NCI-H1694 (cell line): ENCODE measurements at regions not wholly inside any gene's neighbourhood (a gene's known extent, or its start where the extent isn't known, plus 50 kb on each side); places are given as distances from the start of the nearest gene placed in this dataset.

Experiments
- DNase-seq: peaks from one replicate; lab custom pipeline; 2025; lab: John Stamatoyannopoulos, UW

GRCh38 chr16:51430716-51431369 lies 279.8 kb upstream of the SALL1 start:
- DNase-seq: no peak

DNA sequence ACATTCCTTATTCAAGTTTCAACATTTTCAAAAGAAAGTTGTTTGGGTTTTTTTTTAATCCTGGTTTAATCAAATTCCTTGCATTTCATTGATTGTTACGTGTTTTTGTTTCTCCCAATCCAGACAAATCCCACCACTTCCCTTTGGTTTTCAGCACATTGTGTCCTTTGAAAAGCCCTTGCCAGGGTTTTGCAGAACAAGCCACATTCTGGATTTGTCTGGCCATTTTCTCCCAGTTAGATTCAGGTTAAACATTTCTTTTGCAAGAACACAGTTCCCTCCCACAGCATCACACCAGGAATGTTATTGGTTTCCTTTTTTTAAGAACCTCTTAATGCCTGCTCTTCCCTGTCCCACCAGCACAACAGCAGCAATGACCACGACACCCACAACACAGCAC lies 278.0 kb upstream of the SALL1 start:
- DNase-seq: no peak

GRCh38 chr16:51427085-51427484 lies 276.0 kb upstream of the SALL1 start:
- DNase-seq: no peak

- no peak for DNase-seq
Measured at GRCh38 chr16:51426276-51426675, 275.2 kb upstream of the SALL1 start.

DNA sequence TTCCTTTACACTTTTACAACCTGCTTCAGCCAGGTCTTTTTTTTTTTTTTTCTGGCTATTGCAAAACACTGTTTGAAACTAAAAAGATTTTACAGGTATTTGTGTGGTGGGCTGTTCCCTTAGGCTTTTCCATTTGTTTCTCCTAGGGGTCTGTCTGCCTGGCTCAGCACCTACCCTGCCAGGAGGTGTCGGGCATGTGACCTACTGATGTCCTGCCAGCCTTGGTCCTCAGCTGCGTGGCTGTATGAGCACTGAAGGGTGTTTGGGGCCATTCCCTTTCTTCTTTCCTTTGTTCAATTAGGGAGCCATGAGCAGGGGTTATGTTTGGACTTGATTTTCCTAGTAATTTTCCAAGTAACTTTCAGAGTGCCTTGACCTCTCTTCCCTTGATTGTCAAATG lies 269.2 kb upstream of the SALL1 start:
- no peak for DNase-seq

- DNase-seq: no peak
Measured at GRCh38 chr16:51419768-51420167, 268.7 kb upstream of the SALL1 start.

- no peak for DNase-seq
Measured at GRCh38 chr16:51418258-51418657, 267.2 kb upstream of the SALL1 start.

- no peak for DNase-seq
Measured at GRCh38 chr16:51416926-51417325, 265.9 kb upstream of the SALL1 start.

DNA sequence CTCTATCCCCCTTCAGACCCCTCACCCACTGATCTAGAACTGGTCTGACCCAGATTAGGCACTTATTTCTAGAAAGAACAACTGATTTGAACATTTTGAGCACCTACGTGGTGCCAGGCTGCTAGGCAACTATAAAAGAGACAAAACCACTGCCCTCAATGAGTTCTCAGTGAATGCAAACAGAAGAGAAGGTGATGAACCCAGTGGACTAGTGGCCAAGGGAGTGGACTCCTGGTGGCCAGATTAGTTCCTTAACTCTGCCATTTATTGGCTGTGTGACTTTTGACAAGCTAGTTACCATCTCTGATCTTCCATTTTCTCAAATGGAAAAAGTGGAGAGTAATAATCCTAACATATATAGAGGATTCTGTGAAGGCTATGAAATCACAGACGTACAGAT lies 259.1 kb upstream of the SALL1 start:
- no peak for DNase-seq

DNA sequence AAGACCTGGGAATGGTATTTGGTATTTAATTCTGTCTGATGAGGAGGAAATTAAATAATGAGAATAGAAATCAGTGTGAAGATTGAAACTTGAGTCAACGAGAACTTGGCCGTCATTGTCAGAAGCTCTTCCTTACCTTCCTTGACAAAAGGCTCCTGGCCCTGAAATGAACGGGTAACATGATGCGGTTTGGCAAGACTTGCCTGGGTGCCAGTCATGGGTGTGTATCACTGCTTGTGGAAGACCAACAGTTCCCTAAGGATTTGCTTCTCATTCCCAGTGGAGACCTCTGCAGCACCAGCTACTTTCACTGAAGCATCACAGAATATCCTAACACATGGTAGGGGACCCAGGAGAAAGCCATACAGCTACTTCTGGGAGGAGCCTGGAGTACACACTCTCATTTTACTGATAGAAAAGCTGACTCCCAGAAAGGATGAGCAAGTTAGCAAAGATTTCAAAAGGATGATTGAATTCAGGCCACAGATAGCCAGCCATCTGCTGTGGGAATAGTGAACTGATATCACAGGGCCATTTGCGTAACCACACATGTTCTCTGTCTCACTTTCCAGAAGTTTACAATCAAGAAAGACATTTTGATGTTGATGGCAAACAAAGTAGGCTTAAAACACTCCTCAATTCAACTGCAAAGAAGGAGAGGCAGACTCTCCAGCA lies 258.1 kb upstream of the SALL1 start:
- no peak for DNase-seq

DNA sequence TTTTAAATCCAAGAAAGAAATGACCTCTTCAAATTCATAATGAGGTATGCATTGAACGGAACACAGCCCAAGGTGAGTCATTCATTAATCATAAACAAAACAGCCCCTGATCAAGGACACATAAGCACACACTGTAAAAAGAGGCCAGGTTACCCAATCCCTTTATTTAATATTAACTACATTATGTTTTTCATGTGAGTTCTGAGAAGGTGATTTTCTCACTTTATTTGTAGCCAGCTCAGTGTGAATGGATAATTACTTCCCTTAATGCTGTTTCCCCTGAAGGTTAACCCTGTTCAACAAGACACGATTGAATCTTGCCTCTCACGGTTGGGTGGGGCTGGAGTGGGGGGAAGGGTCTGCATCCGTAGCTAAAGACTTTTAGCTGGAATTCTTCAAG lies 257.3 kb upstream of the SALL1 start:
- DNase-seq: no peak

DNA sequence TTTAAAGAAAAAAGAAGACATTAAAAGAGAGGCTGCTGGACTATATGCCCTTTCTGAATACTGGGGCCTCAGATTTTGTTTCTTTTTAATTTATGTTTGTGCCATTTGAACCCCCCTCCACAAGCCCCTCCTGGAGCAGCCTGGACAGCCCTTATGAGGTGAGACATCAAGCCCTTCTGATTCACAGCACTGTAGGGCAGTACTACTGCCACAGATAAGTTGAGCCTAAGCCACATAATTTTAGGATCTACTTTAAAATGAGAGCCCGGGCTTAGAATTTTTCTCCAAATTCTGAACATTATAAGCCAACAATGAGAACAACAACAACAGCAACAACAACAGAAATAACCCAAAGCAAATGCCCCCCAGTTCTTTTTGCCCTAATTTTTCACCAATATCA lies 256.9 kb upstream of the SALL1 start:
- no peak for DNase-seq

DNA sequence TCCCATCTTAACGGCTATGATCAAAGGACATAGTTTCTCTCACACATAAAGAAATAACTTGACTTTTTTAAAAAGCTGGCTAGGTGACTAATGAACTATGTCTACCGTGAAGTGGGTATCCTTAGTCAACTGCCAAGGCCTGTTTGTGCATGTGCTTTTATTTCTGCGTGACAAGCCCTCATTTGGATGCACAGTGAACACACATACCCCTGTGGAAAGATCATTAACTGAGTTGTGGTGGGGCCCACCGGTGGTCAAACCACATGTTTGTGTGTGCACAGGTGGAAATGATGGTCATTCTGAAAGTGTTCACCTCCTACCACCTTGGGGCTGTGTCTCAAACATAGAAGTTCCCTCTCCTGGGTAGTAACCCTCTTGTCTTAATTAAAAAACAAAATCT lies 256.1 kb upstream of the SALL1 start:
- DNase-seq: no peak

- DNase-seq: no peak
Measured at GRCh38 chr16:51405361-51405760, 254.3 kb upstream of the SALL1 start.

DNA sequence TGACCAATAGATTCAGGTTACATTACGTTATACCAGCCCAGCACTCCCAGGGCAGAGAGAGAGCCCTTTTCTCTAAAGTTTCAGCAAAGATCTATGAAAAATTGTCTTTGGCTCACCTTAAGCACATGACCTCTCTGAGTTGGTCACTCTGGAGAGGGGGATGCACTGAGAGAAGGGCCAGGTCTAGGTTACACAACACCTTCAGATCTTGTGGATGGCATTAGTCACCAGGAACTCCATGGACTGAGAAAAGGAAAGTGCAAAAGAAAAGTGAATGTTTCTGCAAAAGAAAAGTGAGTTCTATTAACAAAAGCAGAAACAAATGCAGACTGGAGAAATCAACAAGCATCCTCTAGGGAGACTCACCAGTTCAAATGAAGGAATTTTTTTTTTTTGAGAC lies 253.3 kb upstream of the SALL1 start:
- DNase-seq: no peak

DNA sequence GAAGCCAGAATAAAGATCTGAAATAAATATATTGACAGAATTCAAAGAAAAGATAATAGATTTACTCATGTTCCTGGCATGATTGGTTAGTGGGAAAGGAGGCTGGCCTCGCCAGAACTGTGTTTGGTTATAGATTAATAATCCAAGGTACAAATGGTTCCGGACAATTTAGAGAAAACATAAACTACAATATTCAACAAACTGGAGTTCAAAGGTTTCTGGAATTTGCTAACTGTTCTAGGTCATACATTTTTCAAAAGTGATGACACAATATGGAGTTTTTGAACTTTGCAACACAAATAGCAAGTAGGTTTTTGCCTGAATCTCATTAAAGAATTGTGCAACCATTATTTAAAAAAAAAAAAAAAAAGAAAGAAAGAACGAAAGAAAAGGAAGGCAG lies 251.7 kb upstream of the SALL1 start:
- DNase-seq: no peak

- DNase-seq: no peak
Measured at GRCh38 chr16:51402298-51402697, 251.2 kb upstream of the SALL1 start.

GRCh38 chr16:51401673-51402072 lies 250.6 kb upstream of the SALL1 start:
- DNase-seq: no peak

- no peak for DNase-seq
Measured at GRCh38 chr16:51399908-51400670, 249.0 kb upstream of the SALL1 start.

DNA sequence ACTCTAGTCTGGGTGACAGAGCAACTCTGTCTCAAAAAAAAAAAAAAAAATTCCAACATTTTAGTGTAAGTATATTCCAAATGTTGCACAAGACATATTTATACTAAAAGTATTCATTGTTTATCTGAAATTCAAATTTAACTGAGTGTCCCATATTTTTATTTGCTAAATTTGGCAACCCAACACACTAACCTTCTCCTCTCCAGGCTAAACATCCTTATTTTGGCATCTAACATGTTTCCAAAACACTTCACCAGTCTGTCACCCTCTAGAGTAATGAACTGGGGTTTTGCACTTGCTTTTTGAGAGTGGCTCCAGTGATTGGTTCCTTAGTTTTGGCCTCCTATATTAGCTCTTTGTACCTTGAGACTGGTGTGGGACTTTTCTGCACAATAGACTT lies 243.4 kb upstream of the SALL1 start:
- no peak for DNase-seq

DNA sequence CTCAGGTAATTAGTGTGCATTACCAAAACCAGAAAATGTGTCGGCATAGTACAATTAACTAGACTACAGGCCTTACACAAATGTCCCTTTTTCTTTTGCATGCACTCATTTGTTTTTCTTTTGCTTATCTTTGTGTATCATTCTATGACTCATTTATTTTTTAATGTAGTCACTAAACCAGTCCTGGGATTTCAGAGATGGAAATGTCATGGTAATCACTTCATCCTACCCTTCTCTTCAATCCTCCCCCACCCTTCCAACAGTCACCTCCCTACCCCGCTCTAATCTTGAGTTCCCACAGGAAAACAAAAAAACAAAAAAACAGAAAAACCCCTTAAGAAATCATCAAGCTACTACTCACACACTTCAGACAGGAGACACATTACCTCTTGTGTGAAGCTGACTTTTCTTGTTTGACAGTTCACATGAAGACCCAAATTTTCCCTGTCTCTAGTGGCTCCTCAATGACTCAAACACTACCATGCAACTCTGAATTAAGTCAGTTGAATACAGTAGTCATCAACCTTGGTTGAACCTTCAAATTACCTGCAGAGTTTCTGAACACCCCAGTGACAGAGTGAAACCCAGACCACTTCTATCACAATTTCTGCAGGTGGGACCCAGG lies 242.4 kb upstream of the SALL1 start:
- DNase-seq: no peak

DNA sequence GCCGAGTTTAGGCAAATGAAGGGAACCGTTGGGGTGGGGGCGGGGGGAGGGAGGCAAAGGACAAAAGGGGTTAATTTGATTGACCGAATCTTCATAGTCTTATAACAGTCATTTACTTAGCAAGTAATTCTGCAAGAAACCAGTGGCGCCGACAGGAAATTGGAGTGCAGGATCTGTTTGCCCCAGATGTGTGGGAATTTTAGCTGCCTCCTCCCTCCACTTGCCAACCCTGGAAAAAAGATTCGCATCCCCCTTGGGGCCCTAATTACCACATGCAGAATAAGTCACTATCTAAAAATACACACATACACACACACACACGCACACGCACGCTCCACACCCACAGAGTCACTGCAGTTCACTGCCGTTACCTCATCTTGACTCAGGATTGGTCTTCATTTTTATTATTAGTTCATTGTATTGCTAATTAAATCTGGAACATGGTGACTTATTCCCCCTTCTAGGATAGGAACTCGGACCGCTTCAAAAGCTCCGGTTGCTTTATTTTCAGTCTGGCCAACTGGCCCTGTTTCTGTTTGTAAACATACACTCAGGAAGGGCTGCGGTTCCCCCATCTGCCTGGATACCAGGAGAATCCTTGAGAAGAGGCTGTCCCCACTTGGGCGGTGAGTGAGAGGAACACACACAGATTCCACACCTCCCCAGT lies 241.6 kb upstream of the SALL1 start:
- DNase-seq: no peak
